WTC11 (cell line): ENCODE measurements at regions not wholly inside any gene's neighbourhood (a gene's known extent, or its start where the extent isn't known, plus 50 kb on each side); places are given as distances from the start of the nearest gene placed in this dataset.

Source experiments
- AFF4 ChIP-seq: sonication (generic); formaldehyde crosslinking; IDR thresholded peaks from 2 replicates; pipeline ENCODE4 v1.8.1; 2023; ENCODE audit warnings: mild to moderate bottlenecking, missing genetic modification reagents, borderline replicate concordance
- CTCF ChIP-seq: fragments of 200-600 bp; IDR thresholded peaks from 2 replicates; pipeline ENCODE4 v1.8.0; 2022; ENCODE audit warnings: antibody characterized with exemption
- ETV6 ChIP-seq: sonication (generic); formaldehyde crosslinking; IDR thresholded peaks from 2 replicates; pipeline ENCODE4 v1.8.1; 2022; ENCODE audit warnings: mild to moderate bottlenecking, missing genetic modification reagents
- MLX ChIP-seq: sonication (generic); formaldehyde crosslinking; IDR thresholded peaks from 2 replicates; pipeline ENCODE4 v1.8.1; 2023; ENCODE audit warnings: mild to moderate bottlenecking, missing genetic modification reagents, moderate library complexity
- NFYB ChIP-seq: sonication (generic); formaldehyde crosslinking; conservative IDR thresholded peaks from 2 replicates; pipeline ENCODE4 v1.8.0; 2022; ENCODE audit warnings: low read depth, missing genetic modification reagents
- PREB ChIP-seq: sonication (generic); formaldehyde crosslinking; IDR thresholded peaks from 2 replicates; pipeline ENCODE4 v1.8.1; 2022; ENCODE audit warnings: mild to moderate bottlenecking, missing genetic modification reagents, moderate library complexity, borderline replicate concordance
- ZBTB43 ChIP-seq: sonication (generic); formaldehyde crosslinking; IDR thresholded peaks from 2 replicates; pipeline ENCODE4 v1.8.1; 2023; ENCODE audit warnings: mild to moderate bottlenecking, missing genetic modification reagents
- ZNF121 ChIP-seq: sonication (generic); formaldehyde crosslinking; IDR thresholded peaks from 2 replicates; pipeline ENCODE4 v1.8.0; 2023; ENCODE audit warnings: missing genetic modification reagents

GRCh38 chr9:102769307-102769706 lies 225.8 kb upstream of the CYLC2 start:
- TF ChIP-seq NFYB (CRISPR knock-in tag) (no peak), ZNF121 (CRISPR knock-in tag) (no peak), PREB (no peak), ETV6 (CRISPR knock-in tag) (no peak), AFF4 (CRISPR knock-in tag) (no peak), MLX (CRISPR knock-in tag) (no peak), CTCF (no peak), ZBTB43 (CRISPR knock-in tag) (no peak)
